Naive thymus-derived CD8-positive, alpha-beta T cell (primary cell): ENCODE measurements at regions not wholly inside any gene's neighbourhood (a gene's known extent, or its start where the extent isn't known, plus 50 kb on each side); places are given as distances from the start of the nearest gene placed in this dataset.

Source experiments
- ATAC-seq, 2 donors: fragments of 150-1000 bp; cut with Tn5 transposase in 1 of 2; sonication (Bioruptor Pico), chemical (Tn5 transposase) in 1 of 2; 1 replicate in 1 of 2; 2 replicates in 1 of 2; pipeline ENCODE4 v1.10.0; 2021; ENCODE audit warnings: mild to moderate bottlenecking in 2 of 2, moderate library complexity in 2 of 2
- POLR2A ChIA-PET: fragments of 350-600 bp; sonication (Branson Sonifier 250); formaldehyde crosslinking; loops from one replicate; lab custom pipeline; 2021; ENCODE audit warnings: antibody characterized with exemption; lab: Charles Lee
- DNase-seq, 10 donors: peaks; one replicate each; pipeline versions ENCODE4 v3.0.0 to v3.0.0-alpha.2; 2020 to 2022
- H3K27ac Mint-ChIP-seq, 10 donors: one replicate each; pipeline ENCODE4 v1.8.0; 2020 to 2022; ENCODE audit warnings: mild to moderate bottlenecking in 10 of 10, mixed read lengths in 10 of 10, moderate library complexity in 4 of 10, inconsistent platforms in 1 of 10
- H3K27me3 Mint-ChIP-seq, 5 donors: one replicate each; pipeline ENCODE4 v1.8.0; 2021 to 2022; ENCODE audit warnings: mixed read lengths in 5 of 5
- H3K36me3 Mint-ChIP-seq, 3 donors: one replicate each; pipeline ENCODE4 v1.8.0; 2020 to 2022; ENCODE audit warnings: mixed read lengths in 3 of 3, mild to moderate bottlenecking in 2 of 3, inconsistent platforms in 1 of 3
- H3K4me1 Mint-ChIP-seq, 4 donors: one replicate each; pipeline ENCODE4 v1.8.0; 2021 to 2022; ENCODE audit warnings: mixed read lengths in 4 of 4
- H3K4me3 Mint-ChIP-seq, 10 donors: one replicate each; pipeline ENCODE4 v1.8.0; 2020 to 2022; ENCODE audit warnings: mild to moderate bottlenecking in 10 of 10, mixed read lengths in 10 of 10, moderate library complexity in 6 of 10, inconsistent platforms in 1 of 10
- H3K9me3 Mint-ChIP-seq, 9 donors: one replicate each; pipeline ENCODE4 v1.8.0; 2020 to 2022; ENCODE audit warnings: mixed read lengths in 9 of 9, mild to moderate bottlenecking in 3 of 9, inconsistent platforms in 1 of 9, moderate library complexity in 1 of 9

- peaks cover 0 to 9% (median 0%) of the 10 kb centered on the region in 9 donors for H3K9me3 Mint-ChIP-seq
Observed at GRCh38 chr4:181967401-181967800, 275.8 kb upstream of the TENM3 start.

DNA sequence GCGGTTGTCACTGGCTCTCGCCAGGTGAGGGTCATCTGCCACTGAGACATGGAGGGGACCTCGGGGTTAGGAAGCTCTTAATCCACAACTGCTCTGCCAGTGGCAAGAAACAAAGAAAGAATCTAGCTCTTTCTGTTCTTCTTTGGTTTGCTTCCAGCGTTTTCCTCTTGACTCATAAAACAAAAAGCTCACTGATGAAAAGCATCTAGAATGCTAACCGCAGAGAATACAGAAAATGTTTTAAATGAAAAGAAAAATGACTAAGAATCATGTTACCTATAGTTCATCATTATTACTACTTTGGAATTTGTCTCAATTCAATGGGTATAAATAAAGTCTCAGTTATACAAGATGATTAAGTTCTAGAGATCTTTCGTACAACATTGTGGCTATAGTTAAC, 274.8 kb upstream of the TENM3 start:
- peaks cover 0 to 9% (median 3%) of the 10 kb centered on the region in 9 donors for H3K9me3 Mint-ChIP-seq
- ATAC-seq, result no peak

More at GRCh38 chr4:181967401-181967800, 275.8 kb upstream of the TENM3 start:
- Mint-ChIP-seq H3K27me3 (no peaks in the 10 kb centered on the region), H3K4me1 (peaks cover 0 to 3% (median 2%) of the 10 kb centered on the region in 4 donors), H3K36me3 (no peaks in the 10 kb centered on the region), H3K27ac (no peak overlapping the region), H3K4me3 (no peak overlapping the region)
- no peak for DNase-seq
- ATAC-seq, result no peak
- POLR2A ChIA-PET, result no interaction called here

GRCh38 chr4:181969151-181969550, 274.1 kb upstream of the TENM3 start:
- POLR2A ChIA-PET, result no interaction called here
- H3K36me3 Mint-ChIP-seq, result peaks cover 0 to 4% (median 0%) of the 10 kb centered on the region in 3 donors
- no peaks in the 10 kb centered on the region for H3K27me3 Mint-ChIP-seq
- DNase-seq (no peak), ATAC-seq (no peak)
- H3K27ac Mint-ChIP-seq, result no peak overlapping the region
- H3K9me3 Mint-ChIP-seq, result peaks cover 0 to 9% (median 3%) of the 10 kb centered on the region in 9 donors
- H3K4me3 Mint-ChIP-seq, result no peak overlapping the region
- peaks cover 0 to 3% (median 2%) of the 10 kb centered on the region in 4 donors for H3K4me1 Mint-ChIP-seq

More for the DNA sequence above, 274.8 kb upstream of the TENM3 start:
- Mint-ChIP-seq H3K4me3 (no peak overlapping the region), H3K36me3 (no peaks in the 10 kb centered on the region), H3K4me1 (peaks cover 0 to 3% (median 2%) of the 10 kb centered on the region in 4 donors), H3K27ac (no peak overlapping the region), H3K27me3 (no peaks in the 10 kb centered on the region)
- no peak for DNase-seq
- POLR2A ChIA-PET, result no interaction called here

DNA sequence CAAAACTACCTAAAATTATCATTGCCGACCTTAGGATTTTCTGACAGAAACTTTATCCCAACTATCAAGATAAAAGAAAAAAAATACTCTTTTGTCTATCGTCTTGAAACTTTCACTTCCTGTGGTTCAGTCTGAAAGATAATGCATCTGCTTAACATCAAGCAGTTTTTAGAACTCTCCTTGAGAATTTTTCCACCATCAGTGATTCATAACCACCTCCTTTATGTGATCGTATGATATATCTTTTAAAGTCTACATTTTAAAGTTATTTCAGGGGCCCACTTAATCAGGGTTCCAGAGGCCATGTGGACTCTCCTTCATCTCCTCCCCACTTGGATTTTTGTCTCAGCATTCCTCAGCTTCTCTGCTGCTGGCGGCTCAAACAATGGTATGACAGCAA, 272.8 kb upstream of the TENM3 start:
- ATAC-seq, result no peak

GRCh38 chr4:181971411-181971810, 271.8 kb upstream of the TENM3 start:
- peaks cover 0 to 4% (median 0%) of the 10 kb centered on the region in 3 donors for H3K36me3 Mint-ChIP-seq
- H3K27me3 Mint-ChIP-seq, result no peaks in the 10 kb centered on the region
- H3K27ac Mint-ChIP-seq, result peak overlapping the region in 1 of 10 donors; percentile 41
- ATAC-seq (no peak), DNase-seq (no peak)
- H3K4me3 Mint-ChIP-seq, result no peak overlapping the region
- POLR2A ChIA-PET, result no interaction called here
- peaks cover 0 to 3% (median 2%) of the 10 kb centered on the region in 4 donors for H3K4me1 Mint-ChIP-seq
- peaks cover 0 to 21% (median 4%) of the 10 kb centered on the region in 9 donors for H3K9me3 Mint-ChIP-seq

More for the DNA sequence above, 272.8 kb upstream of the TENM3 start:
- Mint-ChIP-seq H3K9me3 (peaks cover 0 to 13% (median 3%) of the 10 kb centered on the region in 9 donors), H3K4me3 (no peak overlapping the region), H3K27me3 (no peaks in the 10 kb centered on the region), H3K4me1 (peaks cover 0 to 3% (median 2%) of the 10 kb centered on the region in 4 donors), H3K27ac (no peak overlapping the region), H3K36me3 (peaks cover 0 to 4% (median 0%) of the 10 kb centered on the region in 3 donors)
- no peak for DNase-seq
- POLR2A ChIA-PET, result no interaction called here

- peaks cover 0 to 27% (median 4%) of the 10 kb centered on the region in 9 donors for H3K9me3 Mint-ChIP-seq
- H3K36me3 Mint-ChIP-seq, result peaks cover 0 to 4% (median 0%) of the 10 kb centered on the region in 3 donors
- no peak overlapping the region for H3K4me3 Mint-ChIP-seq
- DNase-seq (no peak), ATAC-seq (no peak)
- H3K27ac Mint-ChIP-seq, result no peak overlapping the region
- H3K27me3 Mint-ChIP-seq, result no peaks in the 10 kb centered on the region
- H3K4me1 Mint-ChIP-seq, result peaks cover 0 to 3% (median 2%) of the 10 kb centered on the region in 4 donors
- POLR2A ChIA-PET, result no interaction called here
Observed at GRCh38 chr4:181971973-181972372, 271.2 kb upstream of the TENM3 start.

DNA sequence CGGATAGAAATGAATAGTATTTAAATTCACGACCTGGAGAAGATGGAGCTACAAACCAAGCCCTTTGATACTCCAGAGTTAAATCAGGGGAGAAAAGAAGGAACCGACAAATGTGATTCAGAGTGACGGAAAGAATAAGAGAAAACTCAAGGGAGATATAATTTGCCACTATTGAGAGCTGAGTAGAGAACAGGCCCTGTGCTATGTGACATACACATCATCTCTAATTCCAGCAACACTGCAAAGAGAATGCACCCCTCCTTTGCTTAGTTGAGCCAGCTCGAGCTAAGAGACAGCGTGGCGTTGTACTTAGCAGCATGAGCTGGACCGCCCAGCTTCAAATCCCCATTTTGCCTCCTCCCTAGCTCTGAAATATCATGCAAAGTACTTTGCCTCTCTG, 266.4 kb upstream of the TENM3 start:
- H3K4me1 Mint-ChIP-seq, result no peaks in the 10 kb centered on the region
- DNase-seq (no peak), ATAC-seq (no peak)
- no peak overlapping the region for H3K4me3 Mint-ChIP-seq
- no peak overlapping the region for H3K27ac Mint-ChIP-seq
- peaks cover 0 to 4% (median 0%) of the 10 kb centered on the region in 3 donors for H3K36me3 Mint-ChIP-seq
- POLR2A ChIA-PET, result no interaction called here
- H3K27me3 Mint-ChIP-seq, result no peaks in the 10 kb centered on the region
- peaks cover 0 to 34% (median 9%) of the 10 kb centered on the region in 9 donors for H3K9me3 Mint-ChIP-seq

DNA sequence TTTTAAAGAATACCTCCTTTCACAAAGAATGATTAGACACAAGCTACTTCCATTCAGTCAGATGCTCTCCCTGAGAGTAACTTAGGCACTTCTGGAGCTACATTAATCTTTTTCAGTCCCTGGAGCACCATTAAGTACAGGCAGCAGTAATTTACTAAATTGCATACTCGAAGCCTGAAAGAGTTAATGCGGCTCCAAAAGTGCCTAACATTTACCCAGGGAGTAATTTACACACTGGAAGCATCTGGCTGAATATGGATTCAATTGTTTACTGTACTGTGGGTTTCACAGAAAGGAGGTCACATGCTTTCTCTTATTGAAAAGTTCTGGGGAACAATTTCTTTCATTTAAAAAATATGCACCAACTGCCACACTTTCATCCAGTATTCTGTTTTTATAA, 260.8 kb upstream of the TENM3 start:
- Mint-ChIP-seq H3K36me3 (no peaks in the 10 kb centered on the region), H3K4me3 (no peak overlapping the region), H3K4me1 (no peaks in the 10 kb centered on the region), H3K27ac (no peak overlapping the region), H3K9me3 (peaks cover 0 to 29% (median 4%) of the 10 kb centered on the region in 9 donors), H3K27me3 (peaks cover 0 to 10% (median 0%) of the 10 kb centered on the region in 5 donors)
- ATAC-seq (no peak), DNase-seq (no peak)
- POLR2A ChIA-PET, result no interaction called here

- DNase-seq (no peak), ATAC-seq (no peak)
- no peaks in the 10 kb centered on the region for H3K4me1 Mint-ChIP-seq
- peaks cover 0 to 10% (median 0%) of the 10 kb centered on the region in 5 donors for H3K27me3 Mint-ChIP-seq
- no peak overlapping the region for H3K4me3 Mint-ChIP-seq
- H3K27ac Mint-ChIP-seq, result no peak overlapping the region
- POLR2A ChIA-PET, result no interaction called here
- peaks cover 0 to 25% (median 4%) of the 10 kb centered on the region in 9 donors for H3K9me3 Mint-ChIP-seq
- no peaks in the 10 kb centered on the region for H3K36me3 Mint-ChIP-seq
Observed at GRCh38 chr4:181982856-181983255, 260.3 kb upstream of the TENM3 start.

GRCh38 chr4:181987392-181987791, 255.8 kb upstream of the TENM3 start:
- H3K4me3 Mint-ChIP-seq, result no peak overlapping the region
- no peak overlapping the region for H3K27ac Mint-ChIP-seq
- ATAC-seq (no peak), DNase-seq (no peak)
- POLR2A ChIA-PET, result no interaction called here
- H3K9me3 Mint-ChIP-seq, result peaks cover 0 to 13% (median 0%) of the 10 kb centered on the region in 9 donors
- H3K36me3 Mint-ChIP-seq, result no peaks in the 10 kb centered on the region
- H3K4me1 Mint-ChIP-seq, result no peaks in the 10 kb centered on the region
- H3K27me3 Mint-ChIP-seq, result peaks cover 0 to 10% (median 0%) of the 10 kb centered on the region in 5 donors

DNA sequence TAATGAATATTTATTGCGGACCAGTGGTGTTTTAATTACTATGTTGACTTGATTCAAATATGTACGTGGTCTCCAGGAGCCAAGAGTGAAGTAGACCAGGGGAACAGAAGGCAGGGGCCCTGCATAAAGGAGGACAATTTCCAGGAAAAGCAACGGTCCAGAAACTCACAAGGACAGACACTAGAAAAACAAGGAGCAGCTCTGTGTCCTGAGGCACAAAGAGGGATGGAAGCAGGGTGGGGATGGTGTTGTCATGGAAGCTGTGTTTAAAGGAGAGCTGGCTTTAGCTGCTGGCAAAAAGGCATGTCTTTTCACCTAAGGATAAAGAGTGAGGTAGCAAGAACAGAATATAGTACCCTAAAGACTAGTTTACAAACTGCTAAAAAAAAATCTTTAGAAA, 254.1 kb upstream of the TENM3 start:
- no peak for ATAC-seq
- no peak overlapping the region for H3K27ac Mint-ChIP-seq

DNA sequence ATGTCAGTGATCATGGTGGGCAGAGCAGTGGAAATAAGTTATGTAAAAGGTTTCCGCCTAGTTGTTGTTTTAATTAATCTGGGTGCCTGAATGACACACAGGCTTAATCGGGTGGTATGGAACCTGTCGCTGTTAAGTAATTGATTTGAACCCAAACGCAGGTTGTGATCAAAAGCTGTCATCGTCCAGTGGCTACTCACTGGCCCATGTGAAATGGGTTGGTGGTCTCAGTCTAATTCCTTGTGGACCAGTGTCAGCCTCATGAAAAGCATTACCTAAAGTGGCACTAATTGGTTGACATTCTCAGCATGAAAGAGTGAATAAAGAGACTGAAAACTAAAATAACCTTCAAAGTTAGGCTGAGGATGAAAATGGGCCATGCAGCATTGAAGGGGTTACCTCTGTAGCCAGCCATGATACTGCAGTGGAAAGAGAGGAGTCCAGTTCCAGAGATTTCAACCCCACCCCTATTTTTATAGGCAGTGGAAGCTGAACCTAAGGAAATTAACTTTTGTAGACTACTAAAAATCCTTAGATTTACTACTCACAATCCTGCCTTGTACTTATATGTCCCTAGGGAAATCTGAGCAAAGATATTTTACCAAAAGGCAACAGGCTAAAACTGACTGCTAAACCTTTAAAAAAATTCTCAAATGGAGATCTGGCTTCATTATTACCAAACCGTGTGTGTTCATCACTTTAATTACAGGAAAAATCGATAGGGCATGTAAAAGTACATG, 251.7 kb upstream of the TENM3 start:
- Mint-ChIP-seq H3K36me3 (no peaks in the 10 kb centered on the region), H3K27me3 (peaks cover 0 to 4% (median 0%) of the 10 kb centered on the region in 5 donors), H3K9me3 (peaks cover 0 to 4% (median 0%) of the 10 kb centered on the region in 9 donors), H3K27ac (no peak overlapping the region), H3K4me3 (no peak overlapping the region), H3K4me1 (no peaks in the 10 kb centered on the region)
- DNase-seq (no peak), ATAC-seq (no peak)
- POLR2A ChIA-PET, result no interaction called here

More for the DNA sequence above, 254.1 kb upstream of the TENM3 start:
- Mint-ChIP-seq H3K9me3 (peaks cover 0 to 13% (median 0%) of the 10 kb centered on the region in 9 donors), H3K4me3 (no peak overlapping the region), H3K4me1 (no peaks in the 10 kb centered on the region), H3K27me3 (peaks cover 0 to 10% (median 0%) of the 10 kb centered on the region in 5 donors), H3K36me3 (no peaks in the 10 kb centered on the region)
- DNase-seq, result no peak
- POLR2A ChIA-PET, result no interaction called here

- Mint-ChIP-seq H3K27me3 (no peaks in the 10 kb centered on the region), H3K4me3 (no peak overlapping the region), H3K27ac (no peak overlapping the region), H3K4me1 (no peaks in the 10 kb centered on the region), H3K36me3 (no peaks in the 10 kb centered on the region), H3K9me3 (peaks cover 0 to 11% (median 0%) of the 10 kb centered on the region in 9 donors)
- POLR2A ChIA-PET, result no interaction called here
- DNase-seq (no peak), ATAC-seq (no peak)
Observed at GRCh38 chr4:181998398-181999295, 244.6 kb upstream of the TENM3 start.
